ENCODE measurements at regions not wholly inside any gene's neighbourhood (a gene's known extent, or its start where the extent isn't known, plus 50 kb on each side); places are given as distances from the start of the nearest gene placed in this dataset.

DNA sequence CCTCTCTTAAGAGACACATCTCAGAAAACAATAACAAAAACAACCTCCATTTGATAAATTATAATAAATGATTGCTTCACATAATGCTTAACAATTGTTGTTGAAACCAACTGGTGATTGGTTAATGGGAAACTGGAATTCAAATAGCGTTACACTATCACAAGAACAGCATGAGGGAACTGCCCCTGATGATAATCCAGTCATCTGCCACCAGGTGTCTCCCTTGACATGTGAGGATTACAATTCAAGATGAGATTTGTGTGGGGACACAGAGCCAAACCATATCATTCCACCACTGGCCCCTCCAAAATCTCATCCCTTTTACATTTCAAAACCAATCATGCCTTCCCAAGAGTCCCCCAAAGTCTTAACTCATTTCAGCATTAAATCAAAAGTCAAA is 375.9 kb downstream of the BMPER start:
- Histone ChIP-seq H3K9me3 (ENCODE audit: low read depth, low read length) (no peaks in the 10 kb centered on the region), H3K27ac (no peak overlapping the region), H3K9ac (ENCODE audit: insufficient read length) (no peak overlapping the region), H3K4me3 (no peak overlapping the region), H3K36me3 (ENCODE audit: insufficient read depth, low read length) (no peaks in the 10 kb centered on the region)
- TF ChIP-seq FOXP2 (optimal IDR thresholded peaks at IDR 0.05; ENCODE audit: control extremely low read depth, extremely low read length, insufficient read depth) (no peak), POLR2AphosphoS5 (IDR thresholded peaks at IDR 0.05; ENCODE audit: borderline replicate concordance, low read depth, low read length) (no peak), EZH2 (IDR thresholded peaks at IDR 0.05) (no peak)
- no peak for DNase-seq (ENCODE audit: low read depth, low spot score)

DNA sequence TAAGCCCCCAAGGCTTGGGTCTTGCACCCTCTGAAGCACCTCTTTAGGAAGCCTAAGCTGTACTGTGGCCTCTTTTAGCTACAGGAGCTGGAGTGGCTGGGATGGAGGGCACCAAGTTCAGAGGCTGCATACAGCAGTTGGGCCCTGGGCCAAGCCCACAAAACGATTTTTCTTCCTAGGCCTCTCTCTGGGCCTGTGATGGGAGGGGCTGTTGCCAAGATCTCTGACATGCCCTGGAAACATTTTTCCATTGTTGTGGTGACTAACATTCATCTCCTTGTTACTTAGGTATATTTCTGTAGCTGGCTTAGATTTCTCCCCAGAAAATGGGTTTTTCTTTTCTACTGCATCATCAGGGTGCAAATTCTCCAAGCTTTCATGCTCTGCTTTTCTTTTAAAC is 375.7 kb upstream of the NPSR1 start:
- TF ChIP-seq FOXP2 (optimal IDR thresholded peaks at IDR 0.05; ENCODE audit: control extremely low read depth, extremely low read length, insufficient read depth) (no peak), POLR2AphosphoS5 (IDR thresholded peaks at IDR 0.05; ENCODE audit: borderline replicate concordance, low read depth, low read length) (no peak), EZH2 (IDR thresholded peaks at IDR 0.05) (no peak)
- no peak for DNase-seq (ENCODE audit: low read depth, low spot score)
- Histone ChIP-seq H3K27ac (no peak overlapping the region), H3K9me3 (ENCODE audit: low read depth, low read length) (no peaks in the 10 kb centered on the region), H3K4me3 (no peak overlapping the region), H3K9ac (ENCODE audit: insufficient read length) (no peak overlapping the region), H3K36me3 (ENCODE audit: insufficient read depth, low read length) (no peaks in the 10 kb centered on the region)

DNA sequence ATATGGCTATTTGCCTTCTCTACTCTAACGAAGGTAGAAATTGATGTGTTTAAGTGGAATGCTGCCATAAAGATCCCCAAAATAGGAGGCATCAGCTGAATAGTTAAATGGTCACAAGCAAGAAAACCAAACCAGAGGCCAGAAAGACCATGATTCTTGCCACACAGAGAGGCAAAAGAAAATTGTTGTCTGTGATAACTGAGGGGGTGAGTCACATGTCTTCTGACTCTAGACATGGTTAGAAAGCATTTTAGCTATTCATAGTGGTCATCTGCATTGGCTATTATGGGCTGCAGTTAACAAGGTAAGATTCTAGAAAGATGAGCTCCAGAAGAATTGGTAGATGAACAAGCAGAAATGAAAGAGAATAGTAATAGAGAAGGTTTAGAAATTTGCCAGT is 361.4 kb upstream of the NPSR1 start:
- TF ChIP-seq FOXP2 (optimal IDR thresholded peaks at IDR 0.05; ENCODE audit: control extremely low read depth, extremely low read length, insufficient read depth) (no peak), EZH2 (IDR thresholded peaks at IDR 0.05) (no peak), POLR2AphosphoS5 (IDR thresholded peaks at IDR 0.05; ENCODE audit: borderline replicate concordance, low read depth, low read length) (no peak)
- Histone ChIP-seq H3K36me3 (ENCODE audit: insufficient read depth, low read length) (no peaks in the 10 kb centered on the region), H3K4me3 (no peak overlapping the region), H3K9ac (ENCODE audit: insufficient read length) (no peak overlapping the region), H3K27ac (no peak overlapping the region), H3K9me3 (ENCODE audit: low read depth, low read length) (no peaks in the 10 kb centered on the region)
- DNase-seq (ENCODE audit: low read depth, low spot score), result no peak

DNA sequence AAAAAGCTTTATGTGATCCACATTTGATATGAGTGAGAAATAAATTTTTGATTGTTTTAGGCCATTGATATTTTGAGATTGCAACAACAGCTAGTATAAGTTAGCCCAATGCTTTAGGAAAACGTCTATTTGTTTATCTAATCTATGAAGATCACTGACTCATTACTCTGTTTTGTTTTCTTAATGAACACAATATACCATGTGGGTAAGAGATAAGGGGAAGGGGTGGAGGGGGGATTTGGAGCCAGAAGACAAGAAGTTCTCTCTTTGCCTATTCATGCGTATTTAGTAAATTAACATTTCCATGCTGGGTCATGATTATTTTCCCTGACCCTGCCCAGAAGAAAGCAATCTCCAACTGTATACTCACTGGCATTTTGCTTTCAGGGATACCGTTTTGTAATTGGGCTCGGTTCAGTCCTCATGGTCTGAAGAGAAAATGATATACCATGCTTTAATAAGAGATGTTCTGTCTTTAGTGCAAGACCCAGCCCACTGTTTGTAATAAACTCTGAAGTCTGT is 359.5 kb upstream of the NPSR1 start:
- TF ChIP-seq EZH2 (IDR thresholded peaks at IDR 0.05), result no peak
- no peak for TF ChIP-seq POLR2AphosphoS5 (IDR thresholded peaks at IDR 0.05; ENCODE audit: borderline replicate concordance, low read depth, low read length)
- no peak for TF ChIP-seq FOXP2 (optimal IDR thresholded peaks at IDR 0.05; ENCODE audit: control extremely low read depth, extremely low read length, insufficient read depth)
- no peaks in the 10 kb centered on the region for H3K9me3 ChIP-seq (ENCODE audit: low read depth, low read length)
- DNase-seq (ENCODE audit: low read depth, low spot score), result no peak
- H3K9ac ChIP-seq (ENCODE audit: insufficient read length), result no peak overlapping the region
- H3K27ac ChIP-seq, result no peak overlapping the region
- no peaks in the 10 kb centered on the region for H3K36me3 ChIP-seq (ENCODE audit: insufficient read depth, low read length)
- no peak overlapping the region for H3K4me3 ChIP-seq

DNA sequence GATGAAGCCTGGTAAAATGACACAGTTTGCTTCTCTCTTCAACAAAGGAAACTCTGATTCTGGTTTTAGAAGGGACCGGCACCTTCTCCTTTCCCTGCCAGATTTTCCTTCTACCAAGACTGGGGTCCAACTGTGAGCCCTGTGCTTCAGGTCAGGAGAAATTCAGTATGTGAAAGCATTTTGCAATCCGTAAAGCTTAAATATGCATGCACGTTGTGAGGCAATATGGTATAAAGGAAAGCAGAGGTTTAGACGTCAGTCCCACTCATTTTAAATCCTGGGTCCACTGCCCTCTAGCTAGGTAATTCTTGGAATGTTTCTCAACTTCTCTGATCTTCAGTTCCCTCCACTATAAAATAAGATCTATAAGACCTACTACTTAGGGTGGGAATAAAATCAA is 359.0 kb upstream of the NPSR1 start:
- DNase-seq (ENCODE audit: low read depth, low spot score), result no peak
- TF ChIP-seq FOXP2 (optimal IDR thresholded peaks at IDR 0.05; ENCODE audit: control extremely low read depth, extremely low read length, insufficient read depth) (no peak), POLR2AphosphoS5 (IDR thresholded peaks at IDR 0.05; ENCODE audit: borderline replicate concordance, low read depth, low read length) (no peak), EZH2 (IDR thresholded peaks at IDR 0.05) (no peak)
- Histone ChIP-seq H3K9ac (ENCODE audit: insufficient read length) (no peak overlapping the region), H3K36me3 (ENCODE audit: insufficient read depth, low read length) (no peaks in the 10 kb centered on the region), H3K27ac (no peak overlapping the region), H3K4me3 (no peak overlapping the region), H3K9me3 (ENCODE audit: low read depth, low read length) (no peaks in the 10 kb centered on the region)

DNA sequence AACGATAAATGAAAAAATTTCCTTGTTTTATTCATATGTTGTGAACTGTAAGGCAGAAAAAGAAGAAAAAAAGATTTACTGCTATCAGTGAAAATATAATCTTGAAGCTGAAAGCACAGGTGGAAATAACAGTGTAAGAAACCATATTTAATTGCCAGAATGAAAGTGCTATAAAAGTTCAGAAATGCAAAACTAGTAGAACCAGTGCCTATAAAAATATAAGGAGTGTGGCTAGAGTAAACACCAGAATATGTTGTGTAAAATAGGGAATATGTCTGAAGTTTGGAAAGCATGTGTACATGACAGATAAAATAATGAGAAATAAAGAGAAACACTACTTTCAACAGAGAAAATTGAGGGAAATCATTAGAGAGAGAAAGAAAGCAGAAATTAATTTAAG is 350.5 kb upstream of the NPSR1 start:
- no peak for TF ChIP-seq FOXP2 (optimal IDR thresholded peaks at IDR 0.05; ENCODE audit: control extremely low read depth, extremely low read length, insufficient read depth)
- TF ChIP-seq EZH2 (IDR thresholded peaks at IDR 0.05), result no peak
- TF ChIP-seq POLR2AphosphoS5 (IDR thresholded peaks at IDR 0.05; ENCODE audit: borderline replicate concordance, low read depth, low read length), result no peak
- Histone ChIP-seq H3K9me3 (ENCODE audit: low read depth, low read length) (peaks cover 6% of the 10 kb centered on the region; the same call in 1 of the 2 replicates), H3K9ac (ENCODE audit: insufficient read length) (no peak overlapping the region), H3K36me3 (ENCODE audit: insufficient read depth, low read length) (no peaks in the 10 kb centered on the region), H3K27ac (no peak overlapping the region), H3K4me3 (no peak overlapping the region)
- DNase-seq (ENCODE audit: low read depth, low spot score), result no peak

DNA sequence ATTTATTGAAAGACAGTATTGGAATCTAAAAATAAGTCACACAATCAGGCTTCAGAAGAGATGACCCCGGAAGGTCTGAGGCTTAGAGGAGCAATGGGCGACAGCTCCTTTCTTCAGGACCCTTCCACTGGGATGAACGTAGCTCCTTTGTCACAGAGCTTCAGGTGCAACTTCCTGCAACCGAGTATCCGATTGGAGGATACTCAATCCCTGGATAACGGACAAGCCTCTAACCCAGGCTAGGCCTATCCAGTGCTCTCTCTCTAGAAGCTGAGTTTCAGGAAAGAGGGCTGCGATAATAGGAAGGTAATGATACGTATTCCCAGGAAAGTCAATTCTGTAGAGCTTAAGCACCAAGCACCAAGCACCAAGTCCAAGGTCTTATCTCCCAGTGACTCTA is 349.4 kb upstream of the NPSR1 start:
- H3K27ac ChIP-seq, result no peak overlapping the region

DNA sequence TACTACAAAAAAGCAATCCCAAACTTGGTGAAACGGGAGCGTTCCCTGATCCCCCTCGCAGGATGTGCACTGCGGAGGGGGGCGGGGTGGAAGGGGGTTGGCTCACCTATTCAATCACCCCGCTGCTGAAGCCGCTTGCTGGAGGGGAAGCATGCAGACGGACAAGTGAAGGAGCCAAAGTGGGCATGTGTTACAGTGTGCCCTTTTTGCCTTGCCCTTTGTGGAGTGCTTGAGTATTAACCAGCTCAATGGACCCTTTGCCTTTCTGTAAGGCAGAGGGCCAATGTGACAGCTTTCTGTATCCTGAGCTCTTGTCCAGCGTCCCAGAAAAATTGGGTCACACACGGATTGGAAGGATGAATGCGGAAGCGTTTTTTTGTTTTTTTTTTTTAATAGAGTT is 348.9 kb upstream of the NPSR1 start:
- Histone ChIP-seq H3K36me3 (ENCODE audit: insufficient read depth, low read length) (no peaks in the 10 kb centered on the region), H3K27ac (no peak overlapping the region), H3K9me3 (ENCODE audit: low read depth, low read length) (peaks cover 9% of the 10 kb centered on the region; the same call in 1 of the 2 replicates), H3K9ac (ENCODE audit: insufficient read length) (no peak overlapping the region), H3K4me3 (no peak overlapping the region)
- TF ChIP-seq FOXP2 (optimal IDR thresholded peaks at IDR 0.05; ENCODE audit: control extremely low read depth, extremely low read length, insufficient read depth) (no peak), POLR2AphosphoS5 (IDR thresholded peaks at IDR 0.05; ENCODE audit: borderline replicate concordance, low read depth, low read length) (no peak), EZH2 (IDR thresholded peaks at IDR 0.05) (no peak)
- no peak for DNase-seq (ENCODE audit: low read depth, low spot score)

More for the DNA sequence above, 349.4 kb upstream of the NPSR1 start:
- no peak overlapping the region for H3K4me3 ChIP-seq
- no peaks in the 10 kb centered on the region for H3K36me3 ChIP-seq (ENCODE audit: insufficient read depth, low read length)
- TF ChIP-seq FOXP2 (optimal IDR thresholded peaks at IDR 0.05; ENCODE audit: control extremely low read depth, extremely low read length, insufficient read depth) (no peak), POLR2AphosphoS5 (IDR thresholded peaks at IDR 0.05; ENCODE audit: borderline replicate concordance, low read depth, low read length) (no peak), EZH2 (IDR thresholded peaks at IDR 0.05) (no peak)
- no peak for DNase-seq (ENCODE audit: low read depth, low spot score)
- H3K9ac ChIP-seq (ENCODE audit: insufficient read length), result no peak overlapping the region
- peaks cover 9% of the 10 kb centered on the region; the same call in 1 of the 2 replicates for H3K9me3 ChIP-seq (ENCODE audit: low read depth, low read length)

DNA sequence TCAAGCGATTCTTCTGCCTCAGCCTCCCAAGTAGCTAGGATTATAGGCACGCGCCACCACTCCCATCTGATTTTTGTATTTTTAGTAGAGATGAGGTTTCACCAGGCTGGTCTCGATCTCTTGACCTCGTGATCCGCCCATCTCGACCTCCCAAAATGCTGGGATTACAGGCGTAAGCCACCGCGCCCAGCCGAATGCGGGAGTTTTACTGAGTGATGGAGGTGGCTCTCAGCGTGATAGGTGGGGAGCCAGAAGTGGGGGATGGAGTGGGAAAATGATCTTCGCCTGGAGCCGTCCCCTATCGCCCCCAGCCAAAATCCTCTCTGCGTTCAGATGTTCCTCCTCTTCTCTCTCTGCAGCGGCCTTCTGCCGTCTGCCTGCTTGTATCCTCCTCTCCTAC is 348.4 kb upstream of the NPSR1 start:
- Histone ChIP-seq H3K27ac (no peak overlapping the region), H3K9ac (ENCODE audit: insufficient read length) (no peak overlapping the region), H3K36me3 (ENCODE audit: insufficient read depth, low read length) (no peaks in the 10 kb centered on the region), H3K4me3 (no peak overlapping the region), H3K9me3 (ENCODE audit: low read depth, low read length) (peaks cover 9% of the 10 kb centered on the region; the same call in 1 of the 2 replicates)
- no peak for DNase-seq (ENCODE audit: low read depth, low spot score)
- TF ChIP-seq EZH2 (IDR thresholded peaks at IDR 0.05) (no peak), POLR2AphosphoS5 (IDR thresholded peaks at IDR 0.05; ENCODE audit: borderline replicate concordance, low read depth, low read length) (no peak)
